NCI-H226 (cell line): ENCODE measurements at regions not wholly inside any gene's neighbourhood (a gene's known extent, or its start where the extent isn't known, plus 50 kb on each side); places are given as distances from the start of the nearest gene placed in this dataset.

Experiments used
- DNase-seq: peaks from one replicate; pipeline ENCODE4 v3.0.0-alpha.2; 2015

- DNase-seq: no peak
Measured at GRCh38 chr11:114811971-114812370, 133.6 kb downstream of the NXPE2 start.

- no peak for DNase-seq
Measured at GRCh38 chr11:114812733-114813132, 134.4 kb downstream of the NXPE2 start.

- DNase-seq: no peak
Measured at GRCh38 chr11:114813189-114813718, 134.9 kb downstream of the NXPE2 start.

GRCh38 chr11:114815176-114815575 lies 136.8 kb downstream of the NXPE2 start:
- DNase-seq: no peak

- DNase-seq: no peak
Measured at GRCh38 chr11:114815761-114816160, 137.4 kb downstream of the NXPE2 start.

- no peak for DNase-seq
Measured at GRCh38 chr11:114816791-114817190, 138.5 kb downstream of the NXPE2 start.

GRCh38 chr11:114818382-114818781 lies 140.1 kb downstream of the NXPE2 start:
- no peak for DNase-seq

GRCh38 chr11:114819028-114819427 lies 140.7 kb downstream of the NXPE2 start:
- no peak for DNase-seq

- no peak for DNase-seq
Measured at GRCh38 chr11:114820621-114821020, 142.3 kb downstream of the NXPE2 start.

- no peak for DNase-seq
Measured at GRCh38 chr11:114821621-114822412, 143.5 kb downstream of the NXPE2 start.

- DNase-seq: no peak
Measured at GRCh38 chr11:114826910-114827442, 148.6 kb downstream of the NXPE2 start.

GRCh38 chr11:114827736-114828135 lies 149.4 kb downstream of the NXPE2 start:
- no peak for DNase-seq

GRCh38 chr11:114832532-114833125 lies 154.3 kb downstream of the NXPE2 start:
- DNase-seq: no peak

- DNase-seq: no peak
Measured at GRCh38 chr11:114836161-114836560, 157.8 kb downstream of the NXPE2 start.

- no peak for DNase-seq
Measured at GRCh38 chr11:114844896-114845295, 166.6 kb downstream of the NXPE2 start.

GRCh38 chr11:114845766-114846415 lies 167.6 kb downstream of the NXPE2 start:
- DNase-seq: no peak

GRCh38 chr11:114846416-114846791 lies 168.1 kb downstream of the NXPE2 start:
- DNase-seq: no peak

GRCh38 chr11:114847306-114847975 lies 169.1 kb downstream of the NXPE2 start:
- DNase-seq: no peak

GRCh38 chr11:114848027-114848426 lies 169.7 kb downstream of the NXPE2 start:
- DNase-seq: no peak

- no peak for DNase-seq
Measured at GRCh38 chr11:114857281-114857680, 179.0 kb downstream of the NXPE2 start.

GRCh38 chr11:114864896-114865295 lies 186.6 kb downstream of the NXPE2 start:
- no peak for DNase-seq

GRCh38 chr11:114876234-114876633 lies 197.9 kb downstream of the NXPE2 start:
- no peak for DNase-seq

- no peak for DNase-seq
Measured at GRCh38 chr11:114877976-114878375, 199.6 kb downstream of the NXPE2 start.
